Anterior cingulate cortex (tissue), 58 donors: ENCODE measurements at regions not wholly inside any gene's neighbourhood (a gene's known extent, or its start where the extent isn't known, plus 50 kb on each side); places are given as distances from the start of the nearest gene placed in this dataset.
A peak's percentile ranks its signal among the peaks of the same experiment; 100 is the strongest.
"Not testable (repeated sequence)": the region's sequence is repeated elsewhere in the genome, so short reads cannot be mapped to it uniquely, and the experiment has no call there.

Experiments
- DNase-seq, 58 donors: peaks; one replicate each; lab custom pipeline; 2025; lab: John Stamatoyannopoulos, UW

DNA sequence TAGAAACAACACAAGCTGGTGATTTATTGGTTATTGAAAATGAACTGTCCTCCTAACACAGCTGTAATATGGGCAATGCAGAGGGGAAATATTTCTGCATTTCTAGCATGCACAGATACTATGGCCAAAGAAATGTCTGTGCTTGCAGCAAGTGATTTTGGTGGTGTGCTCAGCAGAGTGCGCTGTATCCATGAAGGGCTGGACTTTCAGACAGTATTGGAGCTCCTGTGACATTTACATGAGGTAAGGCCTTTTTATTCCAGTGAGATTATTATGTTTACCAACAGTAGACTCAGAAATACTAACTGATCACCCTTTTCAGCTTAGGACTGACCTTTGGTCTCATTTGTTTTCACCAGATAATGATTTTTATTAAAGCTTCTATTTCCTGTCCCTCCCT, 1302.6 kb upstream of the EPHA6 start:
- DNase-seq, result no peak

- DNase-seq, result no peak
These were observed 1300.1 kb upstream of the EPHA6 start for GRCh38 chr3:95514260-95514659.

DNA sequence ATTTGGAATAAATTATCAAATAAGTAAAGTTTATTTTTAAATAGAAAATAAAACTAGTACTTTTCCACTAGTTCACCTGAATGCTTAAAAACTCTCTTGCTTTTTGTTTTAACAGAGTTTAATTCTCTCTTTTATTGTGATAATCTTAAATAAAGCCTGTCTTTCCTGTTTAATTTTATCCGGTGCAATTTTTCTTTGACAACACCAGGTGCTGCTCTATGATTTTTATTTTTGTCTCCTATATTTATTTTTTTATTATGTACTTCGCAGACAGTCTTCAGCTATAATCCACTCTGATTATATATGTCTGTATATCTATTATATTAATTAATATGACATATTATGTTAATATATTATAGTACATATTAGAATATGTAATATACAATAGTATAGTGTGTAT, 1293.0 kb upstream of the EPHA6 start:
- DNase-seq, result no peak

DNA sequence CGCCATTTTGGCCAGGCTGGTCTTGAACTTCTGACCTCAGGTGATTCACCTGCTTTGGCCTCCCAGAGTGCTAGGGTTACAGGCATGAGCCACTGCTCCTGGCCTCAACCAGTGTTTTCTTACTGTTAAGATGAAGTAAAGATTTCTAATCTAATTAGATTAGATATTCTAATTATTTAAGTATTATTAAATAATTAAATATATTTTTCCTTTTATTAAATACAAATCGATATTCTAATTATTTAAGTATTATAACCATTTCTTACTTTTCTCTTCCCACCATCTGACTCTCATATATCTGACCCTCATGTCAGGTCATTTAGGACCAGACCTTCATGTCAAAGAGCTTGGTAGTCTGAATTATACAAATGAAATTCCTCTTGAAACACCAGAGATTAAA, 1291.9 kb upstream of the EPHA6 start:
- no peak for DNase-seq

DNA sequence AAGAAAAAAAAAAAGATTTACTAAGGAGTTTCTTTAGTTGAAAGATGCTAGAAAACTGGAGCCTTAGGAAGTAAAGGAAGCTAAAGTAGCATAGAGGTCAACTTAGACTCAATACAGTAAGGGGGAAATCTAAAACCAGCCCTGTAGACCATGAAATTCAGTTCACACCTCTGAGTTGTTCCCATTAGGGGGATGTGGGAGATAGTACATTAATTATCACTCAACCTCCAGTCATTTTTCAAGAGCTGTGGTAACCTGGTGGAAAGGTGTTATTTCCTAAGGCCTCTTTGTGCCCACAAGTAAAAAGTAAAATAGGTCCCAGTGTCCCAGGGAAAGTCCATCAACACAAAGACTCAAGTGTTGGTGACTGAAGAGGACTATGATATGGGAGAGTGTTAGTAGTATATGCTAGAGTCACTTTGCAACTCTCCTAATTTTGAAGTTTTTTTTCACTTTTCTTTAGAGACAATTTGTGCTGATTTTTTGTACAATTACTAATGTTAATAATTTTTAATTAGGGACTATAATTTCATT, 1274.4 kb upstream of the EPHA6 start:
- no peak for DNase-seq

DNA sequence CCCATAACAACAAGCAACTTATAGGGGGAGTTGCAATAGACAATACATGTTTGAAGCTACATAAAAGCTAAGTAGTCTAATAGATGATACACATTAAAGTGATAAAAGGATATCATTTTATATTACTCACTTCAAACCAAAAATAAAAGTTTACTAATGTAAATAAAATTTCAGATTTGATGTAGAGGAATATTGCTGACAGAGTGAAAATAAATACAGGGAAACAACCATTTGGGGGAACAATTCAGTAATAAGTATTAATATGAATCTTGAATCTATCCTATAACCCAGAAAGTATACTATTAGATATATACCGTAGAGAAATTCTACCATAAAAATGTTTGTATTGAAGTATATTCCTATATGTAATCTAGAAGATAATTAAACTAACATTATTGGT, 1248.9 kb upstream of the EPHA6 start:
- no peak for DNase-seq

- DNase-seq, result no peak
These were observed 1247.0 kb upstream of the EPHA6 start for GRCh38 chr3:95567346-95567745.

- DNase-seq, result no peak
These were observed 1227.6 kb upstream of the EPHA6 start for GRCh38 chr3:95586754-95587153.

DNA sequence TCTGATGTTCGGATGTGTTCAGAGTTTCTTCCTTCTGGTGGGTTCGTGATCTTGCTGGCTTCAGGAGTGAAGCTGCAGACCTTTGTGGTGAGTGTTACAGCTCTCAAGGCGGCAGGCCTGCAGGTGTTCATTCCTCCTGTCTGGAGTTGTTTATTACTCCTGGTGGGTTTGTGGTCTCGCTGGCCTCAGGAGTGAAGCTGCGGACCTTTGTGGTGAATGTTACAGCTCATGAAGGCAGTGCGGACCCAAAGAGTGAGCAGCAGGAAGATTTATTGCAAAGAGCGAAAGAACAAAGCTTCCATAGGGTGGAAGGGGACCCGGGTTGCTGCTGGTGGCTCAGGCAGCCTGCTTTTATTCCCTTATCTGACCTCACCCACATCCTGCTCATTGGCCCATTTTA, 1226.8 kb upstream of the EPHA6 start:
- DNase-seq, result not testable (repeated sequence)

- DNase-seq, result no peak
These were observed 1225.9 kb upstream of the EPHA6 start for GRCh38 chr3:95588473-95588872.

DNA sequence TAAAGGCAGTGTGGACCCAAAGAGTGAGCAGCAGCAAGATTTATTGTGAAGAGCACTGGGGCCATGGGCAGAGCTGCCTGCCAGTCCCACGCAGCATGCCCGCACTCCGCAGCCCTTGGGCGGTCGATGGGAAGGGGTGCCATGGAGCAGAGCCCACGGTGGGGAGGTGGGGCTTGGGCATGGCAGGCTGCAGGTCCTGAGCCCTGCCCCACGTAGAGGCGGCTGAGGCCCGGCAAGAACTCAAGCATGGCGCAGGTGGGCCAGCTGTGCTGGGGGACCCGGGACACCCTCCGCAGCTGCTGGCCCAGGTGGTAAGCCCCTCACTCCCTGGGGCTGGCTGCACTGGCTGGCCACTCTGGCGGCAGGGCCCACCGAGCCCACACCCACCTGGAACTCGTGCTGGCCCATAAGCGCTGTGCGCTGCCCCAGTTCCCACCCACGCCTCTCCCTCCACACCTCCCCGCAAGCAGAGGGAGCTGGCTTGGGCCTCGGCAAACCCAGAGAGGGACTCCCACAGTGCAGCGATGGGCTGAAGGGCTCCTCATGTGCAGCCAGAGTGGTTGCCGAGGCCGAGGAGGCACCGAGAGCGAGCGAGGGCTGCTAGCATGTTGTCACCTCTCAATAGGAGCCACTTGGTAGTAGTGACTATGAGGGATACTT, 1218.8 kb upstream of the EPHA6 start:
- DNase-seq, result peak in 1 of 58 donors; percentile 0

- DNase-seq, result no peak
These were observed 1206.5 kb upstream of the EPHA6 start for GRCh38 chr3:95607926-95608325.

DNA sequence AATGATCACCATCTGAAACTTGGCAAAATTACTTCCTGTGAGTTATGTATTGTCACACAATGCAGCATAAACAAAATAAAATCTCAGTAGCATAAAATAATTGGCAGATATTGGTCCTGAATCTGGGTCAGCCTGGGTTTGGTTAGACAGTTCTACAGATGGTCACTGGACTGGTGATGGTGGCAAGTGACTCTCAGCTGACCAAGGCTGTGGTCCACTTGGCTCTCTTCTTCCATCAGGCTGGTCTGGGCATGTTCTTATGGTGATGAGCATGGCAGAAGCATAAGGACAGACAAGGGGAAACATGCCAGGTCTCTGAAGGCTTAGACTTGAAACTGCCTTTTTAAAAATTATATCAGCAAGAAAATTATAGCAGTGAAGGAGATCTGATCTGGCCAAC, 1205.0 kb upstream of the EPHA6 start:
- DNase-seq, result no peak

DNA sequence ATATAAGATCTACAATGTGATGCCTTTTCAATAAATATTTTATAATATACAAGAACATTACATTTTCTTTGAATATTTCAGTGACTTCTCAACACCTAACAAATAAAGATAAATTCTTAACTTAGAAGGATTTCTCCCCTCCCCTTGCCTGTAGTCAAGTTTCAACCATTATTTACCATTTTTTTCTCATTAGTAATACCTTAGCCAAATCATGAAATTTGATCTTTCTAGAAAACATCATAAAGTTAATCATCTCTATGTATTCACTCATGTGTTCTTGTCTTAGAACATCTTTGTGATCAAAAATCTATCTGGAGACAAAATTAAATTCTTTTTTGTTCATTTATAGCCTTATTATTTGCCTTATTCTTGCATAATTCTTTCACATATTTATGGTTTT, 1201.8 kb upstream of the EPHA6 start:
- no peak for DNase-seq

GRCh38 chr3:95613993-95614392, 1200.4 kb upstream of the EPHA6 start:
- DNase-seq, result no peak

- DNase-seq, result no peak
These were observed 1198.6 kb upstream of the EPHA6 start for GRCh38 chr3:95615592-95616310.

DNA sequence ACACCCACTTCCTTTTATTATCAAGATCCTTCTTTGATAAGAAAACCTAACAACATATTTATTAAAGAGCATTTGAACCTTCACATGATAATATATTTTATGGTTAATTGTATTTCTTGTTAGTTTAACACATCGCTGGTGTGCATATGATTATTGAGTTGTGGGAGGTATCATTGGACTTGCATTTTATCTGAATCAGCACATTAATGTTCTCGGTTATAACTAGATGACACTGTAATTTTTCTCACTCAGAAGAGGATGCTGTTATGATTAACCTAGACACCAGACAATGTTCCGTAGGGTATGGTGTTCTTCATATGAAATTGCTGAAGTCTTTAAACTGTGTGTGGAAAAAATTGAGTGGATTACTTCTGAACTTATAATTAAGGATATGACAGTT, 1188.3 kb upstream of the EPHA6 start:
- no peak for DNase-seq

- DNase-seq, result no peak
These were observed 1187.1 kb upstream of the EPHA6 start for GRCh38 chr3:95627293-95627692.

GRCh38 chr3:95627697-95628096, 1186.7 kb upstream of the EPHA6 start:
- DNase-seq, result no peak

- DNase-seq, result no peak
These were observed 1184.6 kb upstream of the EPHA6 start for GRCh38 chr3:95629802-95630201.

DNA sequence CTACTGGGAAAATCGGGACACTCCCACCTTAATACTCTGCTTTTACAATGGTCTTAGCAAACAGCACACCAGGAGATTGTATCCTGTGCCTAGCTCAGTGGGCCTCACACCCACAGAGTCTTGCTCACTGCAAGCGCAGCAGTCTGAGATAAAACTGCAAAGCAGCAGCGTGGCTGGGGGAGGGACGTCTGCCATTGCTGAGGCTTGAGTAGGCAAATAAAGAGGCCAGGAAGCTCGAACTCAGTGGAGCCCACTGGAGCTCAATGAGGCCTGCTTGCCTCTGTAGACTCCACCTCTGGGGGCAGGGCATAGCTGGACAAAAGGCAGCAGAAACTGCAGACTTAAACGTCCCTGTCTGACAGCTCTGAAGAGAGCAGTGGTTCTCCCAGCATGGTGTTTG, 1169.1 kb upstream of the EPHA6 start:
- no peak for DNase-seq
